ENCODE measurements at regions not wholly inside any gene's neighbourhood (a gene's known extent, or its start where the extent isn't known, plus 50 kb on each side); places are given as distances from the start of the nearest gene placed in this dataset.

DNA sequence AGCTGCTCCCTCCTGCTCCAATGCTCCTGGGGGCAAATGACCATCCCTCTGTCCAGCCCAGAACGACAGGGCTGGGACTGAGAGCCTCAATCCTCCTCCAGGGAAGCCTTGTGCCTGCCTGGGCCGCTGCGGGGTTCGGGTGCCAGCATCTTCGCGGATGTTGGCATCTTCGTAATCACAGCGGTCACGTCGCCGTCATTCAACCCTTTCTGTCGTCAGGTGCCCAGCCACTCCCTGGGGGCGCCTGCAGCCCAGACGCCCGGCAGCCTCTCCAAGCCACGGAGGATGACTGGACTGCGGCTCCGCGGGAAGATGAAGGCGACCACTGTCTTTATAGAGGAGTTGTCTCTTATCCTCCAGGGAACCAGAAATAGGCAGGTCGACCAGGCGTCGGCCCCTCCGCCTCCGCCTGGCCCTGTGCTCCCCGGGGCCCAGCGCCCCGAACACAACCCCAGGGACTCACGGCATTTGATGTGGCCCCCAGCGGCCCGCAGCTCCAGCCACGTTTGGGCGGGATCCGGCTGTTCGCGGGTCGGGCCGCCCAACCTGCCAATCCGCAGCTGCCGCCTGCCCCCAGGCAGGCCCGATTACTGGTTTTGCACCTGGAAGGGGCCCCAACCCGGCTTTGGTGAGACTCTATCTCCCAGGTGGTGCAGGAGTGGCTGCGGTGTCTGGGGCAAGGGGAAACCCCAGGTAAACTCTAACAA lies 113.9 kb downstream of the THNSL2 start:
- DNase-seq (ENCODE audit: low read depth in 2 of 2) = no peak

- DNase-seq (ENCODE audit: low read depth in 2 of 2) = no peak
These were observed 111.4 kb downstream of the THNSL2 start for GRCh38 chr2:88281302-88282217.

- no peak for DNase-seq (ENCODE audit: low read depth in 2 of 2)
These were observed 99.7 kb downstream of the THNSL2 start for GRCh38 chr2:88269836-88270235.

GRCh38 chr2:88265352-88266303 lies 95.5 kb downstream of the THNSL2 start:
- no peak for DNase-seq (ENCODE audit: low read depth in 2 of 2)

DNA sequence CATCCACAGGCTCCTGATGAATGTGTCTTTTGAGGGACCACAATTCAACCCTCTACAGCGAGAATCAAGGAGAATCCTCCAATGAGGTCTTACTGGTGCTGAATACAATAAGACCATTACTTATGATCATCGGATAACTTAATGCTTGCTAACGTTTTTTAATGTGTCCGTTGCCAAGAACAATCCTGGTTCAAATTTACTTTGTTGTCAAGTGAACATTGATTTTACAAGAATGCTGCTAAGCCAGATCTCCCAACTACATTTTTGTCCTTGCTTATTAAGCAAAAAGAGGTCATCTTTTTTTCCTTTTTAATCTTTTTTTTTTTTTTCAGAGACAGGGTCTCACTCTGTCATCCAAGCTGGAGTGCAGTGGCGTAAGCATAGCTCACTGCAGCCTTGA lies 93.7 kb downstream of the THNSL2 start:
- no peak for DNase-seq (ENCODE audit: low read depth in 2 of 2)

DNA sequence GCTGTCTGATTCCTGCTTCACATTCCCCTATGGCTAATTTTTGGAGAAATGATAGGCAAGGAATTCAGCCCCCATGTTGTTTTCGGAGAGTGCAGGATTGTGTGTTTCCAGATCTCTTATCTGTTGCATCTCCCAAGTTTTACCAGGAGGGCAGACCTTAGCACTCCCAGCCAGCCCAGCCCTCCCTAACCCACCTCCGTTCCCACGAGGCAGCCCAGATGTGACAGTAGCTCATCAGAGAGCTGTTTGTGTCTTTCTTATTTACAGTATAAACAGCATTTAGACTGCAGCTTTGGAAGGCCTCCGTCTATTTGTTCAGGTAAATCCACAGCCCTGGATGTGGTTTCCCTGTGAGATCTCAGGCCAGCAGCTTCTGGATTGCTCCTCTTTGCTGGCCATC lies 91.6 kb downstream of the THNSL2 start:
- DNase-seq (ENCODE audit: low read depth in 2 of 2) = no peak

DNA sequence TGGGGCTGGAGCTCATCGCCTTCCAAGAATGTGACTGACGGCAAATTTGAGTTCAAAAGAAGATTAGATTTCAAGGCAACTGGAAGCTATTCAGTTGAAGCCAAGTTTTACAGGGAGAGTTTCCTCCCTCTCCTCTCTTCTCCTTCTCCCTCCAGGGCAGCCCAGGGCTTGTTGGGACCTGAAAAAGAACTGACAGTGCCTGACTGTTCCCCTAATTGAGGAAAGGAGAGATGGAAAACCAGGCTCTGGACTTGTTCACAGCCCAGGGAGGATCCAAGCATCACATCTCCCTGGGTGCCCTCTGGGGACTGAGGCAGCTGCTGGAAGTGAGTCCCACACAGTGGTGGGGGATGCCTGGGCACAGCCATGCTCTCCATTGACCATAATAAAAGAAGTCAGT lies 88.1 kb downstream of the THNSL2 start:
- no peak for DNase-seq (ENCODE audit: low read depth in 2 of 2)

GRCh38 chr2:88254437-88255091 lies 84.4 kb downstream of the THNSL2 start:
- no peak for DNase-seq (ENCODE audit: low read depth in 2 of 2)

GRCh38 chr2:88253997-88254396 lies 83.9 kb downstream of the THNSL2 start:
- DNase-seq (ENCODE audit: low read depth in 2 of 2) = no peak

DNA sequence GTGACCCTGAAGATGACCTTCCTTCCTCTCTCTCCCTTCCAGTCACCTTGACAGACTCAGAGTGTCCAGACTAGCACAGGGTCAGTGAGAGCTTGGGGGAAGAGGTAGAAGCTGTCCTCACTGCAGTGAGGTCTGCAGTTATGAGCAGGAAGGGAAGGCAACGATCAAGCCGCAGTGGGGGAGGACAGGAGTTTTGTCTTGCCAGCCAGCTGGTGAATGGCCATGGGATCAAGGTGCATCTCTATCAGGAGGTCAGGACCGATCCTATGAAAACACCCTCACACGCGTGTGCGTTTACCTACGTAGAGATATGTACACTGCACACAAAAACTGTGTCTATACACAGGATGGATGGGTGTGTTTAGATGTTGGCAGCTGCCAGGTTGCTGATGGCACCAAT lies 83.2 kb downstream of the THNSL2 start:
- no peak for DNase-seq (ENCODE audit: low read depth in 2 of 2)

GRCh38 chr2:88252646-88253045 lies 82.5 kb downstream of the THNSL2 start:
- DNase-seq (ENCODE audit: low read depth in 2 of 2) = no peak

GRCh38 chr2:88252111-88252510 lies 82.0 kb downstream of the THNSL2 start:
- DNase-seq (ENCODE audit: low read depth in 2 of 2) = no peak

- DNase-seq (ENCODE audit: low read depth in 2 of 2) = no peak
These were observed 80.3 kb downstream of the THNSL2 start for GRCh38 chr2:88250404-88250803.

- no peak for DNase-seq (ENCODE audit: low read depth in 2 of 2)
These were observed 78.2 kb downstream of the THNSL2 start for GRCh38 chr2:88248280-88248828.

DNA sequence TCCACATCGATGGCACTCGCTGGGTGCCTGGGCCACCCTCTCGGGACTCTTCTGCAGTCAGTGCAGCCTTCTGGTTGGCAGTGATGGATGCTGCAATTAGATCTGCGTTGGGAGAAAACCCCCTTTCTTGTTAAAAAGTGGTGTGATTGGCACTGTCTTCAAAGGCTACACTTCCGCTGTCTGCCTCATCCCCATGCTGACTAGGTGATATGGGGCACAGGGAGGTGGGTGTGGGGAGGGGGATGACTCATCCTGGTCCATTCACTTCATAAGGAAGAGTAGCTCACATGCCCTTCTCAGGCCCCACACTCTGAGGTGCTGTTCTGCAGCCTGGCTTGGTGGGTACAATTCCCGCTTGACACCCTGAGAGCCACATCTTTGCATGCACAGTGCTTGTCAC lies 77.4 kb downstream of the THNSL2 start:
- DNase-seq (ENCODE audit: low read depth in 2 of 2) = no peak

DNA sequence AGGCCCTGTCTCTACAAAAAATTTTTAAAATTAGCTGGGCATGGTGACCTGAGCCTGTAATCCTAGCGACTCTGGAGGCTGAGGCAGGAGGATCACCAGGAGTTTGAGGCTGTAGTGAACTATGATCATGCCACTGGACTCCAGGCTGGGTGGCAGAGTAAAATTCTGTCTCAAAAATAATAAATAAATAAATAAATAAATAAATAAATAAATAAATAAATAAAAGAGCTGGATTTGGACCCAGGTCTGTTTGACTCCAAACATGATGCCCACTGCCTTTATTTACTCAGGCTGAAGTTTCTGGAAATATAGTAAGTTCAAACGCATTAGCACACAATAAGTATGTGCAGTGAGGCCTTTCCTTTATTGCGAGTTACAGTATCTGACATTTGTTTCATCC lies 75.0 kb downstream of the THNSL2 start:
- no peak for DNase-seq (ENCODE audit: low read depth in 2 of 2)

DNA sequence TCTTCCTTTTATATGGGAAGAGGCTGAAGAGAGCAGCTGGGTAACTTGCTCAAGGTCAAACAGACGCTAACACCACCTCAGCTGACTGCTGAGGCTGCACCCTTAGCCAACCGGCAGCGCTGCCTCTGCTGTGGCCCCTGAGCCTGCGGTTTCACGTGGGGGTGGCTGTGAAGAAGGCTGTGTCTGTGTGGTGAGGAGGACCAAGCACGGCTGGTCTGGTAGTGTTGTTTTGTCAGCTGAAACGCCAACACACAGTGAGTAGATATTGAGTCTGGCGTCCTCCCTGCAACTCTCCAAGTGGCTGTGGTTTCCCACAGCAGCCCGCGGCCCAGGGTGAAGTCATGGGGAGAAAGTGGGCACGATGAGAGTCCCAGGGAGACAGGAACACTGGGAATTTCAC lies 69.6 kb downstream of the THNSL2 start:
- no peak for DNase-seq (ENCODE audit: low read depth in 2 of 2)

GRCh38 chr2:88236666-88237065 lies 66.5 kb downstream of the THNSL2 start:
- no peak for DNase-seq (ENCODE audit: low read depth in 2 of 2)
